Left lung (tissue), 4 donors: ENCODE measurements at regions not wholly inside any gene's neighbourhood (a gene's known extent, or its start where the extent isn't known, plus 50 kb on each side); places are given as distances from the start of the nearest gene placed in this dataset.

Source experiments
- ATAC-seq: fragments of 200-7000 bp; cut with Tn5 transposase; one replicate; pipeline ENCODE4 v1.9.1; 2020; ENCODE audit warnings: moderate library complexity
- DNase-seq, 4 donors: peaks; one replicate each; pipeline ENCODE4 v3.0.0-alpha.2; 2013 to 2020
- H3K27ac ChIP-seq, 2 donors: fragments of 200-600 bp; sonication (generic) in 1 of 2; one replicate each; pipeline versions ENCODE4 v1.5.0 to v1.8.0; 2020 to 2021
- H3K27me3 ChIP-seq, 2 donors: fragments of 200-600 bp; sonication (generic) in 1 of 2; one replicate each; pipeline versions ENCODE4 v1.5.0 to v1.8.0; 2020 to 2021
- H3K36me3 ChIP-seq, 2 donors: fragments of 200-600 bp; sonication (generic) in 1 of 2; one replicate each; pipeline versions ENCODE4 v1.5.0 to v1.8.0; 2020 to 2021
- H3K4me1 ChIP-seq, 2 donors: fragments of 200-600 bp; one replicate each; pipeline ENCODE4 v1.8.0; 2021
- H3K4me3 ChIP-seq, 2 donors: fragments of 200-600 bp; sonication (generic) in 1 of 2; one replicate each; pipeline versions ENCODE4 v1.5.0 to v1.8.0; 2020 to 2021; ENCODE audit warnings: mild to moderate bottlenecking in 1 of 2
- H3K9me3 ChIP-seq, 2 donors: fragments of 200-600 bp; sonication (generic) in 1 of 2; one replicate each; pipeline versions ENCODE4 v1.5.0 to v1.8.0; 2020 to 2021
- CTCF ChIP-seq, 2 donors: fragments of 200-600 bp; sonication (generic) in 1 of 2; IDR thresholded peaks; one replicate each; pipeline versions ENCODE4 v1.5.0 to v1.8.0; 2021; ENCODE audit warnings: antibody characterized with exemption in 2 of 2
- intact Hi-C, 2 donors: fragments of 100-400 bp; cut with DNase I; formaldehyde crosslinking; loops; one replicate each; pipeline versions ENCODE4 v1.11.2 to v1.14.2; 2022
- donor health status: DM: no; HTN: yes; CAD: no.
- donor health status: DM: no; HTN: no; CAD: no.

DNA sequence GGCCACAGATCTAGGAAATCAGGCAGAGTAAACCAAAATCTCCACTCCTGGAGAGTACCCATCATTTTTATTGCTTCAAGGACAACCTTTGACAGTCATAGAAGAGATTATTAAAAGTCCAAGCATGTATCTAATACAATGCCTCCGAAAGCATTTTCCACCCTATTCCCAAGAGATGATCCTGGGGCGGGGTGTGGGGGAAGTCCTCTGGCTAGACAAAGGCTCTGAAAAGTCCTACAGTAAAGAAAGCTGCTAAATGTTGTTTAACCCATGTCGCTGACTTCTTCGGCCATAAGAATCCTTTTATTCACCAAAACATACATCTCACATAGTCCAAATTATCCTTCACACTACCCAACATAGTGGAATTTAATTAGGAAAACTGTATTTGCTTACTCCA lies 115.7 kb upstream of the STT3B start:
- no peaks in the 10 kb centered on the region for H3K36me3 ChIP-seq
- H3K27ac ChIP-seq = no peak overlapping the region
- no peaks in the 10 kb centered on the region for H3K27me3 ChIP-seq
- DNase-seq (no peak), ATAC-seq (no peak)
- no peaks in the 10 kb centered on the region for H3K9me3 ChIP-seq
- intact Hi-C loops = no loop called here
- H3K4me3 ChIP-seq = no peak overlapping the region
- TF ChIP-seq CTCF (IDR thresholded peaks at IDR 0.05) = no peak
- no peaks in the 10 kb centered on the region for H3K4me1 ChIP-seq

DNA sequence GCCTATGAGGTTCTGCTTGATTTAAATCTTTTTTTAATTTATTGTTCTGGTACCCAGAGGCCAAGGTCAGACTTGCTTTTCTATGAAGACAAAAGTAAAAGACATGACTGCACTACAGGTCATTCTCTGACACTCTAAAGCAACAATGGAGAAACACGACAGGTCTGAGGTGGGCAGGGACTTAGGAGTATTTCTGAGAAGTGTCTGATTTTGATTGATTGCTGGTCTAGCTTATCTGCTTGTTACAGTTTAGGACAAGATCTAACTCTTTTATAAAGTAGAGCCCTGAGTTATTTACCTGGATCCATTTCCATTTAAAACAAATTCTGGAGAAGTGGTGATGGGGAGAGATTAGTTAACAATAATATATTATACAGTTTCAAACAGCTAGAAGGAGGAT lies 115.2 kb upstream of the STT3B start:
- no peak overlapping the region for H3K4me3 ChIP-seq
- no peak overlapping the region for H3K27ac ChIP-seq
- no peaks in the 10 kb centered on the region for H3K4me1 ChIP-seq
- H3K36me3 ChIP-seq = no peaks in the 10 kb centered on the region
- no peak for TF ChIP-seq CTCF (IDR thresholded peaks at IDR 0.05)
- H3K9me3 ChIP-seq = no peaks in the 10 kb centered on the region
- intact Hi-C loops = no loop called here
- ATAC-seq (no peak), DNase-seq (no peak)
- no peaks in the 10 kb centered on the region for H3K27me3 ChIP-seq

- ATAC-seq = no peak
- no peaks in the 10 kb centered on the region for H3K9me3 ChIP-seq
- no peak for TF ChIP-seq CTCF (IDR thresholded peaks at IDR 0.05)
Observed at GRCh38 chr3:31420311-31420710, 112.4 kb upstream of the STT3B start.

DNA sequence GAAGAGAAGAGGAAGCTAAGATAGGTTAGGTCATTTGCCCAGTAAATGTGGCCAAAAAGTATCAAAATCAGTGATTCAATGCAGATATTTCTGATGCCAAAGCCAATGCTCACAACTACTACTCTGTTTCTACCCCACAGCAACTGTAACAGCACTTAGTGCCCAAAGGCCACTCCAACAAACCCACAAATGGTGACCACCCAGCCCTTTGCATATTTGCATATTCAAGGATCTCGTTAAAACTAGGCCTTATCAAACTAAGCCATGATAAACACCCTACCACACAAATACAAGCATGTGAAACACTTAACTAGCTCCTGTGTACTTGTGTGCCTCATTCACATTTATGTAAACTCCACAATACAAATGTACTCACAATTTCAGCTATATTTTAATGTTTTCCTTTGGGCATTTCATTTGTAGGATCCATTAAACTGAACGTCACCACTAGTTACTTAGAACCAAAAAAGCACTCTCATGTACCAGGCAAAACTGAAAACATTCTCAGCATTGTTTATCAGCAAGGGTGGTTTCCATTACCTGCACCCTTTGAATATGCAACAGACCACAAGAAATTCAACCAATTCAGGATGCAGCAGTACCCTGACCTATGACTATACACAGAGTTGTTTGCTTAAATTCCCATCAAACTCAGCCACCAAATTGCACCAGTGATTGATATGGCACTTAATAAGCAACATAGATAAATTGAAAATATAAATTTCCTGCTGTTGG lies 111.2 kb upstream of the STT3B start:
- TF ChIP-seq CTCF (IDR thresholded peaks at IDR 0.05) = no peak

More at GRCh38 chr3:31420311-31420710, 112.4 kb upstream of the STT3B start:
- DNase-seq = no peak
- no peaks in the 10 kb centered on the region for H3K4me1 ChIP-seq
- intact Hi-C loops = no loop called here
- no peak overlapping the region for H3K4me3 ChIP-seq
- no peak overlapping the region for H3K27ac ChIP-seq
- H3K36me3 ChIP-seq = no peaks in the 10 kb centered on the region
- H3K27me3 ChIP-seq = no peaks in the 10 kb centered on the region

GRCh38 chr3:31422237-31422636 lies 110.5 kb upstream of the STT3B start:
- Histone ChIP-seq H3K27ac (no peak overlapping the region), H3K27me3 (no peaks in the 10 kb centered on the region), H3K4me1 (no peaks in the 10 kb centered on the region), H3K36me3 (no peaks in the 10 kb centered on the region), H3K4me3 (no peak overlapping the region), H3K9me3 (peaks cover 0 to 2% of the 10 kb centered on the region in 2 donors)
- no peak for DNase-seq
- no peak for ATAC-seq
- no peak for TF ChIP-seq CTCF (IDR thresholded peaks at IDR 0.05)
- intact Hi-C loops = no loop called here

More for the DNA sequence above, 111.2 kb upstream of the STT3B start:
- H3K4me3 ChIP-seq = no peak overlapping the region
- DNase-seq = no peak
- peaks cover 0 to 2% of the 10 kb centered on the region in 2 donors for H3K9me3 ChIP-seq
- H3K27me3 ChIP-seq = no peaks in the 10 kb centered on the region
- no peak overlapping the region for H3K27ac ChIP-seq
- no peak for ATAC-seq
- no peaks in the 10 kb centered on the region for H3K4me1 ChIP-seq
- intact Hi-C loops = no loop called here
- H3K36me3 ChIP-seq = no peaks in the 10 kb centered on the region
